ENCODE measurements at regions not wholly inside any gene's neighbourhood (a gene's known extent, or its start where the extent isn't known, plus 50 kb on each side); places are given as distances from the start of the nearest gene placed in this dataset.
"Not testable (repeated sequence)": the region's sequence is repeated elsewhere in the genome, so short reads cannot be mapped to it uniquely, and the experiment has no call there.

DNA sequence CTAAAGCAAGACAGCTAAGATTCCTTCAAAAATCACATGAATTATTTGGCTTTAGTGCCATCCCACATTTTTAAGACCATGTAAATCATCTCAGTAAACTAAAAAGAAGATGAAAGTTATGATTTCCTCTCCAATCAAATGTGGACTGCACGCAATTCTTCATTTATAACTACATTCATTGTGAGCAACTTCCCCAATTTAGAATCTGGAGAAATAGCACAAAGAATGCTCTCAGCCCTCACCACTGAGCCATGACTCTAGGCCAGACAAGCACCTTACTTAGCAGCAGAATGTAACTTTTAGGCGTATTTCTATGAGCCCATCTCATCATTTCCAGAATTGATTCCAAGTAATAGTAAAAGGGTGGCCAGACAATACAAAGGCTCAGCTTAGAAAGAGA lies 616.6 kb downstream of the TLE1 start:
- H3K4me3 Mint-ChIP-seq (ENCODE audit: unreplicated experiment) = no peak overlapping the region
- TF ChIP-seq, protein P1, sequence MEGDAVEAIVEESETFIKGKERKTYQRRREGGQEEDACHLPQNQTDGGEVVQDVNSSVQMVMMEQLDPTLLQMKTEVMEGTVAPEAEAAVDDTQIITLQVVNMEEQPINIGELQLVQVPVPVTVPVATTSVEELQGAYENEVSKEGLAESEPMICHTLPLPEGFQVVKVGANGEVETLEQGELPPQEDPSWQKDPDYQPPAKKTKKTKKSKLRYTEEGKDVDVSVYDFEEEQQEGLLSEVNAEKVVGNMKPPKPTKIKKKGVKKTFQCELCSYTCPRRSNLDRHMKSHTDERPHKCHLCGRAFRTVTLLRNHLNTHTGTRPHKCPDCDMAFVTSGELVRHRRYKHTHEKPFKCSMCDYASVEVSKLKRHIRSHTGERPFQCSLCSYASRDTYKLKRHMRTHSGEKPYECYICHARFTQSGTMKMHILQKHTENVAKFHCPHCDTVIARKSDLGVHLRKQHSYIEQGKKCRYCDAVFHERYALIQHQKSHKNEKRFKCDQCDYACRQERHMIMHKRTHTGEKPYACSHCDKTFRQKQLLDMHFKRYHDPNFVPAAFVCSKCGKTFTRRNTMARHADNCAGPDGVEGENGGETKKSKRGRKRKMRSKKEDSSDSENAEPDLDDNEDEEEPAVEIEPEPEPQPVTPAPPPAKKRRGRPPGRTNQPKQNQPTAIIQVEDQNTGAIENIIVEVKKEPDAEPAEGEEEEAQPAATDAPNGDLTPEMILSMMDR (IDR thresholded peaks at IDR 0.05) = no peak
- H3K9me3 Mint-ChIP-seq (ENCODE audit: low read depth) = peaks cover 3% of the 10 kb centered on the region
- no peaks in the 10 kb centered on the region for H3K36me3 Mint-ChIP-seq (ENCODE audit: low read depth)
- H3K4me1 Mint-ChIP-seq (ENCODE audit: low read depth) = no peaks in the 10 kb centered on the region
- H3K27ac Mint-ChIP-seq (ENCODE audit: unreplicated experiment) = no peak overlapping the region
- H3K27me3 Mint-ChIP-seq (ENCODE audit: low read depth) = no peaks in the 10 kb centered on the region
- no peak for DNase-seq (ENCODE audit: low spot score)

DNA sequence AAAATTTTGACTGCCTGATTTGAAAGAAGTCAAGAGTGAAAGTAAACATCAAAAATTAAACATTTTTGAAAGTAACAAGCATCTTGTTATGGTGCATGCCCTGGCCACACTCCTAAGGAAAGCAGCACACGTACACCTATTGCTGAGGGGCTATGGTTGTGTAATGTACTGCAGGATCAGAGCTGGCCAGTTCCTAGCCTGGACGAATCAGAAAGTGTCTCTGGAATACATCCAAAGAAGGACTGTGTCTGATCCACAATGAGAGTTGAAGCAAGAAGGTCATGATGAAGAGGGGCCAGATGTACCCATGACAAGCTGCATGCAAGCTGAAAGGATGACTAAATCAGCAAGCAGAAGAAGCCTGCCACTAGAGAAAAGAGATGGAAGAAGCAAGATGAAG lies 618.2 kb downstream of the TLE1 start:
- no peaks in the 10 kb centered on the region for H3K4me1 Mint-ChIP-seq (ENCODE audit: low read depth)
- no peaks in the 10 kb centered on the region for H3K36me3 Mint-ChIP-seq (ENCODE audit: low read depth)
- no peak overlapping the region for H3K4me3 Mint-ChIP-seq (ENCODE audit: unreplicated experiment)
- DNase-seq (ENCODE audit: low spot score) = no peak
- H3K27me3 Mint-ChIP-seq (ENCODE audit: low read depth) = no peaks in the 10 kb centered on the region
- TF ChIP-seq, protein P1 (IDR thresholded peaks at IDR 0.05) = no peak
- H3K27ac Mint-ChIP-seq (ENCODE audit: unreplicated experiment) = no peak overlapping the region
- H3K9me3 Mint-ChIP-seq (ENCODE audit: low read depth) = peaks cover 14% of the 10 kb centered on the region

DNA sequence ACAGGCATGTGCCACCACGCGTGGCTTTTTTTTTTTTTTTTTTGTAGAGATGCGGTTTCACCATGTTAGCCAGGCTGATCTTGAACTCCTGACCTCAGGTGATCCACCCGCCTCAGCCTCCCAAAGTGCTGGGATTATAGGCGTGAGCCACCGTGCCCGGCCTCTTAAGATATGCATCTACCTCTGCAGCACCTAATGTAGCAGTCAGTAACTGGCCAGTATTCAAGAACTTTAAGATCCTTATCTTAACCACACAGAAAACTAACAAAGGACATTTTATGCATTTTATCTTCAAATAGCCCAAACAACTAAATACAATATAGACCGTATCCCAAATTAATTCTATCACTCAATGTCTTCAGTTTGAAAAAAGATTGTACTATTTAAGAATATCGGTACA lies 618.7 kb downstream of the TLE1 start:
- H3K9me3 Mint-ChIP-seq (ENCODE audit: low read depth) = peaks cover 16% of the 10 kb centered on the region
- no peak for DNase-seq (ENCODE audit: low spot score)
- no peak overlapping the region for H3K27ac Mint-ChIP-seq (ENCODE audit: unreplicated experiment)
- TF ChIP-seq, protein P1 (IDR thresholded peaks at IDR 0.05) = no peak
- H3K36me3 Mint-ChIP-seq (ENCODE audit: low read depth) = no peaks in the 10 kb centered on the region
- no peak overlapping the region for H3K4me3 Mint-ChIP-seq (ENCODE audit: unreplicated experiment)
- H3K27me3 Mint-ChIP-seq (ENCODE audit: low read depth) = no peaks in the 10 kb centered on the region
- no peaks in the 10 kb centered on the region for H3K4me1 Mint-ChIP-seq (ENCODE audit: low read depth)

DNA sequence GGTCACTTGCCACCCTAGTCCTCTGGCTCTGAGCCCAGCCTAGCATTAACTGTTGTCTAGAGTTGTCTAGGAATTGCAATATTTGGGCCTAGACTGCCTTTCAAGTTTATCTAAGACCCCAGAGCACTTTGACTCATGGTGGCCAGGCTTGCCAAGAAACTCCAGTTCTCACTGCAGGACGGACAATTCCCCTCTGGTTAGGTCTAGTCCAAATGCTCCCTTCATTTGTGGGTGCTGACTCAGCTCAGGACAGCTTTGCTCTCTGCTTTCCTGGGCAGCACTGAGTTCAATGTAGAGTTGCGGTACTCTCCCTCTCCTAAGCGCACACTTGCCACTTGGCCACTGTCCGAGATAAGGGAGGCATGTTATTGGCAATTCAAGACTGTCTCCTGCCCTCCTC lies 619.4 kb downstream of the TLE1 start:
- H3K4me3 Mint-ChIP-seq (ENCODE audit: unreplicated experiment) = no peak overlapping the region
- DNase-seq (ENCODE audit: low spot score) = no peak
- H3K27ac Mint-ChIP-seq (ENCODE audit: unreplicated experiment) = no peak overlapping the region
- H3K4me1 Mint-ChIP-seq (ENCODE audit: low read depth) = no peaks in the 10 kb centered on the region
- TF ChIP-seq, protein P1 (IDR thresholded peaks at IDR 0.05) = no peak
- H3K27me3 Mint-ChIP-seq (ENCODE audit: low read depth) = no peaks in the 10 kb centered on the region
- no peaks in the 10 kb centered on the region for H3K36me3 Mint-ChIP-seq (ENCODE audit: low read depth)
- peaks cover 18% of the 10 kb centered on the region for H3K9me3 Mint-ChIP-seq (ENCODE audit: low read depth)

DNA sequence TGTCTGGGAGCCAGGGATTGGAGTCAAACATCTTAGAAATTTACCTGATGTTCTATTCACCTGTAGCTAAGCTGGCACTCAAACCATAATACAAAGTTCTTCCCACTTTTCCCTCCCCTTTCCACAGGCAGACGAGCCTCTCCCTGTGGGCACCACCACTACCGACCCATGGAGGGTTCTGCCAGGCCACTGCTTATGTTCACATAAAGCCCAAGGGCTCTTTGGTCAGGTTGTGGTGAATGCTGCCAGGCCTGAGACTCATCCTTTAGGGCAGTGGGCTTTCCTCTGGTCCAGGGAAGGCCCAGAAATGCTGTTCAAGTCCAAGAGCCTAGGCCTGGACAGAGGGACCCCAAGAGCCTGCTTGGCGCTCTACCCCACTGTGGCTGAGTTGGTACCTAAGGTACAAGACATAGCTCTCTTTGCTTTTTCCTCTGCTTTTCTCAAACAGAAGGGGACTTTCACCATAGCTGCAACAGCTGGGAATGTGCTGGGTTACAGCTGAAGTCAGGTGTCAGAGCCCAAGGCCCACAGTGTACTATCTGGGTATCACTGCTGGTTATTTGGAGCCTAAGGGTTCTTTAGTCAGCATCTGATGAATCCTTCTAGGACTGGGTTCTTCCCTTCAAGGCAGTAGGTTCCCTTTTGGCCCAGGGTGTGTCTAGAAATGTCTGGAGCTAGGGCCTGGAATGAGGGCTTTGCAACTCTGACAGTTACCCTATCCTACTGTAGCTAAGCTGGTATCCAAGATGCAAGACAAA lies 620.1 kb downstream of the TLE1 start:
- peaks cover 21% of the 10 kb centered on the region for H3K9me3 Mint-ChIP-seq (ENCODE audit: low read depth)
- TF ChIP-seq, protein P1 (IDR thresholded peaks at IDR 0.05) = no peak
- no peak overlapping the region for H3K27ac Mint-ChIP-seq (ENCODE audit: unreplicated experiment)

DNA sequence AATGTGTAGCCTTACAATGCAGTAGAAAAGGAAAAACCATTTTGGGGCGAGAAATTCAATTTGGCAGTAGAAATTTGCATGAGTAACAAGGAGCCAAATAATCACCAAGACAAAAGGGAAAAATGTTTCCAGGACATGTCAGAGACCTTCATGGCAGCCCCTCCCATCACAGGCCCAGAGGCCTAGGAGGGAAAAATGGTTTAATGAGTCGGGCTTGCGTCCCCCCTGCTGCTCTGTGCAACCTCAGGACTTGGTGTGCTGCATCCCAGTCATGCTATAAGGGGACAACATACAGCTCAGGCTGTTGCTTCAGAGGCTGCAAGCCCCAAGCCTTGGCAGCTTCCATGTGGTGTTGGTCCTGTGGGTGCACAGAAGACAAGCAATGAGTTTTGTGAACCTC lies 626.4 kb downstream of the TLE1 start:
- not testable (repeated sequence) for H3K4me1 Mint-ChIP-seq (ENCODE audit: low read depth); DNase-seq (ENCODE audit: low spot score); H3K27me3 Mint-ChIP-seq (ENCODE audit: low read depth); H3K4me3 Mint-ChIP-seq (ENCODE audit: unreplicated experiment); H3K27ac Mint-ChIP-seq (ENCODE audit: unreplicated experiment); H3K36me3 Mint-ChIP-seq (ENCODE audit: low read depth)
- peaks cover 37% of the 10 kb centered on the region for H3K9me3 Mint-ChIP-seq (ENCODE audit: low read depth)

More for the DNA sequence above, 620.1 kb downstream of the TLE1 start:
- Mint-ChIP-seq H3K4me1 (ENCODE audit: low read depth) (no peaks in the 10 kb centered on the region), H3K36me3 (ENCODE audit: low read depth) (no peaks in the 10 kb centered on the region), H3K27me3 (ENCODE audit: low read depth) (no peaks in the 10 kb centered on the region), H3K4me3 (ENCODE audit: unreplicated experiment) (no peak overlapping the region)
- DNase-seq (ENCODE audit: low spot score) = no peak

Measured in chondrocyte (in vitro differentiated cells).